ENCODE measurements at regions not wholly inside any gene's neighbourhood (a gene's known extent, or its start where the extent isn't known, plus 50 kb on each side); places are given as distances from the start of the nearest gene placed in this dataset.

GRCh38 chr4:110751986-110752385 is 129.1 kb upstream of the PITX2 start:
- no peaks in the 10 kb centered on the region for H3K9me3 ChIP-seq (replicated peaks; ENCODE audit: control insufficient read depth, insufficient read depth, low read length)
- WGBS (ENCODE audit: insufficient coverage, insufficient replicate concordance, low lambda C conversion rate, missing lambda C conversion rate) = 43% methylated on average over 2 of the region's 2 CpGs
- no peak overlapping the region for H3K27ac ChIP-seq (ENCODE audit: control insufficient read depth, insufficient read depth)
- CTCF ChIA-PET = no interaction called here
- H3K4me1 ChIP-seq (ENCODE audit: control insufficient read depth, insufficient read depth, low read length) = no peaks in the 10 kb centered on the region
- intact Hi-C loops (cut with micrococcal nuclease; ENCODE audit: unreplicated experiment) (no loop called here), in situ Hi-C loops (cut with MboI) (no loop called here)
- no peak overlapping the region for H3K4me3 ChIP-seq
- BruUV-seq (replicated peaks) = no TSS peak
- TF ChIP-seq RB1 (IDR thresholded peaks at IDR 0.05; ENCODE audit: borderline replicate concordance) (no peak), DPF2 (IDR thresholded peaks at IDR 0.05) (no peak), TCF7 (IDR thresholded peaks at IDR 0.05; ENCODE audit: borderline replicate concordance) (no peak), USF2 (IDR thresholded peaks at IDR 0.05; ENCODE audit: borderline replicate concordance, low read depth, low read length) (no peak), ATF7 (IDR thresholded peaks at IDR 0.05; ENCODE audit: low read depth) (no peak), GATAD2B (conservative IDR thresholded peaks at IDR 0.05; ENCODE audit: low read depth) (no peak), POLR2A (IDR thresholded peaks at IDR 0.05; ENCODE audit: low read depth, low read length) (no peak), PRDM15 (CRISPR knock-in tag; IDR thresholded peaks at IDR 0.05) (no peak), MYC (IDR thresholded peaks at IDR 0.05; ENCODE audit: insufficient read depth, insufficient read length, insufficient replicate concordance, low read length, severe bottlenecking) (no peak), BHLHE40 (IDR thresholded peaks at IDR 0.05; ENCODE audit: borderline replicate concordance in 1 of 2, low read depth in 2 of 2, low read length in 1 of 2) (no peak), JUND (IDR thresholded peaks at IDR 0.05; ENCODE audit: low read depth, low read length) (no peak), IRF5 (IDR thresholded peaks at IDR 0.05; ENCODE audit: borderline replicate concordance) (no peak), BRCA1 (IDR thresholded peaks at IDR 0.05; ENCODE audit: low read depth, low read length) (no peak)
- H3K36me3 ChIP-seq (ENCODE audit: control insufficient read depth in 2 of 2, insufficient read depth in 2 of 2, low read length in 1 of 2) = no peaks in the 10 kb centered on the region
- H3K27me3 ChIP-seq (replicated peaks in 1 of 2; ENCODE audit: control insufficient read depth in 2 of 2, insufficient read depth in 2 of 2, low read length in 1 of 2) = peaks cover 0 to 2% of the 10 kb centered on the region in 2 experiments; a peak in 2 of 4 replicates
- H4K20me1 ChIP-seq (ENCODE audit: control insufficient read depth, insufficient read depth) = no peaks in the 10 kb centered on the region
- RAD21 ChIA-PET (ENCODE audit: unreplicated experiment) = no interaction called here
- FAIRE-seq (no peak), DNase-seq (ENCODE audit: low read depth, low spot score) (no peak), ATAC-seq (no peak)
- no peak overlapping the region for H2AFZ ChIP-seq (ENCODE audit: control insufficient read depth, low read depth, low read length)
- POLR2A ChIA-PET = no interaction called here
- H3K9ac ChIP-seq (ENCODE audit: control insufficient read depth, insufficient read depth, low read length) = no peak overlapping the region
- SMC1A ChIA-PET (ENCODE audit: uncharacterized antibody, unreplicated experiment) = no interaction called here
- H3K79me2 ChIP-seq (ENCODE audit: control insufficient read depth, insufficient read depth, low read length) = no peaks in the 10 kb centered on the region
- no peak overlapping the region for H3K4me2 ChIP-seq (ENCODE audit: control insufficient read depth, insufficient read depth)
